ENCODE measurements at regions not wholly inside any gene's neighbourhood (a gene's known extent, or its start where the extent isn't known, plus 50 kb on each side); places are given as distances from the start of the nearest gene placed in this dataset.

DNA sequence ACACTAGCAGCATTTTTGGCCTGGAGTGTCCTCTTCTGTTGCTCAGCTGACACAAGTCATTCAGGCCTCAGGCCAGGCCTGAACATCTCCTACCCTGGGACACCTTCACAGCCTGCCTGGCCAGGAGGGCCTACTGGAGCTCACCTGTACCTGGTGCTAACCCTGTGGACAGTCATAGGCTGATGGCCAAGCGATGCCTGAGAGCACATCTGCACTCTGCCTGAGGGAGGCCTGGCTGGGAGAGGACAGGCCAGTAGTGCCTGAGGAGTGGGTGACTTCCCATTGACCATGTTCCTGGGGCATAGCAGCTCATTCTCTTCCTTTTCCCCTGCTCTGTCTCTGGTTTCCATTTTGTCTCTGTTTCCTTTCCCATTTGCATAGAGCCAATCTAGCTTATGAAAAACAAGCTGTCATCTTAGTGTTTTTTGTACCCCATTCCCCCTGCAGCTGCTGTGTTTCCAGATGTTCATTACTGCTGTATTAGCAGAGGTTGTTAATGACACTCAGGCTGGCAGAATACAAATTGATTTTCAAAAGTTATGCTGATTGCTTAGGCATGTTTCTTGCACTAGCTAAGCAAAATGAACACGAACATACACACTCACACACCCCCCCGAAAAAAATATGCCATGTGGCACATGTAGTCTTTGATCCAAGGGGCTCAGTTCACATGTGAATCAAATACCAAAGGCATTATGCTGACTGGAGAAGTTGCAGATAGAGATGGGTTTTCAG, 149.7 kb upstream of the HS6ST1 start:
- Histone ChIP-seq H3K4me1 (peaks cover 0 to 4% of the 10 kb centered on the region in 2 donors), H3K27me3 (no peaks in the 10 kb centered on the region), H3K4me3 (no peak overlapping the region), H3K27ac (no peak overlapping the region), H3K36me3 (no peaks in the 10 kb centered on the region), H3K9me3 (peaks cover 12 to 14% of the 10 kb centered on the region in 2 donors)
- DNase-seq (ENCODE audit: low spot score in 2 of 2), result peak in 1 of 2 donors; percentile 31
- intact Hi-C loops (cut with DNase I), result loop anchor here (2.0 to 5.0 kb wide), 2 partner anchors 16 to 141 kb away; no protein-coding TSS in a partner anchor
- TF ChIP-seq, protein P1, sequence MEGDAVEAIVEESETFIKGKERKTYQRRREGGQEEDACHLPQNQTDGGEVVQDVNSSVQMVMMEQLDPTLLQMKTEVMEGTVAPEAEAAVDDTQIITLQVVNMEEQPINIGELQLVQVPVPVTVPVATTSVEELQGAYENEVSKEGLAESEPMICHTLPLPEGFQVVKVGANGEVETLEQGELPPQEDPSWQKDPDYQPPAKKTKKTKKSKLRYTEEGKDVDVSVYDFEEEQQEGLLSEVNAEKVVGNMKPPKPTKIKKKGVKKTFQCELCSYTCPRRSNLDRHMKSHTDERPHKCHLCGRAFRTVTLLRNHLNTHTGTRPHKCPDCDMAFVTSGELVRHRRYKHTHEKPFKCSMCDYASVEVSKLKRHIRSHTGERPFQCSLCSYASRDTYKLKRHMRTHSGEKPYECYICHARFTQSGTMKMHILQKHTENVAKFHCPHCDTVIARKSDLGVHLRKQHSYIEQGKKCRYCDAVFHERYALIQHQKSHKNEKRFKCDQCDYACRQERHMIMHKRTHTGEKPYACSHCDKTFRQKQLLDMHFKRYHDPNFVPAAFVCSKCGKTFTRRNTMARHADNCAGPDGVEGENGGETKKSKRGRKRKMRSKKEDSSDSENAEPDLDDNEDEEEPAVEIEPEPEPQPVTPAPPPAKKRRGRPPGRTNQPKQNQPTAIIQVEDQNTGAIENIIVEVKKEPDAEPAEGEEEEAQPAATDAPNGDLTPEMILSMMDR (IDR thresholded peaks at IDR 0.05), result no peak

DNA sequence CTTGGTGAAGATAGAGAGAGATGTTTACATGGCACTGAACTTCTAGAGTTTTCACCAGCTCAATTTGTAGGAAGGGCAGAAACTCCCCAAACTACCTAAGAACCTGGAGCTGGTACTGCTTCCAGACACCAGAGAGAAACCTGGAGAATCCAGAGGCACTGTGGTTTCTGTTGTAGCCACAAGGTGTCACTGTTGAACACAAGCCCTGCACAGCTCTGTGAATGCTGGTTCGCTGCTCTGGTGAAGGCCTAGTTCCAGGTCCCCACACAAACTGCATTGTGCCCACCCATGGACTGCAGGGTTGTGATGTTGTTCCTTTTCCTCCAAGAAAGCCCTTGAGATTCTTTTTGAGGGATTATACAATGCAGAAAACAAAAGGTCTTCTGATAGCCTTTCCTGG, 150.5 kb upstream of the HS6ST1 start:
- TF ChIP-seq, protein P1 (IDR thresholded peaks at IDR 0.05), result no peak
- Histone ChIP-seq H3K27ac (no peak overlapping the region), H3K9me3 (peaks cover 12 to 14% of the 10 kb centered on the region in 2 donors), H3K4me1 (peaks cover 0 to 4% of the 10 kb centered on the region in 2 donors), H3K27me3 (no peaks in the 10 kb centered on the region), H3K36me3 (no peaks in the 10 kb centered on the region), H3K4me3 (no peak overlapping the region)
- intact Hi-C loops (cut with DNase I), result loop anchor here (2.0 to 5.0 kb wide), 2 partner anchors 16 to 142 kb away; no protein-coding TSS in a partner anchor
- no peak for DNase-seq (ENCODE audit: low spot score in 2 of 2)

DNA sequence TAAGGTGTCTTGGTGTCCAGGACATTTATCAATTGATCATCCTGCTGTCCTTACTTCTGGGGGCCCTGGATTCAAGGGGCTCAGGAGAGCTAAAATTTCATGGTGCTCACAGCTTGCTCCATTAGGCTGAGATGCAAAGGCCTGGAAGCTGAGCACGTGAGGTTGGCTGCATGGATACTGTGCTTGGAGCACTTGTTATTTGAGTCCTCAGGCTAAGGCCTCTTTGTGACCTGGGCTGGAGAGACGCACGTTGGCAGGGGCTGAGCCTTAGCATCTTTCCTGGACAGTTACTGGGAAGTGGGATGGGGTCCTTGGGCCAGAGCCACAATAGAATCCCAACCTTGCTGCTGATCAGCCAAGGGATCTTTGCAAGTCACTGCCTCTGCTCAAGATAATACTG, 151.2 kb upstream of the HS6ST1 start:
- Histone ChIP-seq H3K36me3 (no peaks in the 10 kb centered on the region), H3K4me3 (no peak overlapping the region), H3K9me3 (peaks cover 12 to 14% of the 10 kb centered on the region in 2 donors), H3K27me3 (no peaks in the 10 kb centered on the region), H3K27ac (no peak overlapping the region), H3K4me1 (peaks cover 0 to 4% of the 10 kb centered on the region in 2 donors)
- intact Hi-C loops (cut with DNase I), result loop anchor here (2.0 to 5.0 kb wide), 2 partner anchors 15 to 143 kb away; no protein-coding TSS in a partner anchor
- TF ChIP-seq, protein P1 (IDR thresholded peaks at IDR 0.05), result no peak
- DNase-seq (ENCODE audit: low spot score in 2 of 2), result no peak

DNA sequence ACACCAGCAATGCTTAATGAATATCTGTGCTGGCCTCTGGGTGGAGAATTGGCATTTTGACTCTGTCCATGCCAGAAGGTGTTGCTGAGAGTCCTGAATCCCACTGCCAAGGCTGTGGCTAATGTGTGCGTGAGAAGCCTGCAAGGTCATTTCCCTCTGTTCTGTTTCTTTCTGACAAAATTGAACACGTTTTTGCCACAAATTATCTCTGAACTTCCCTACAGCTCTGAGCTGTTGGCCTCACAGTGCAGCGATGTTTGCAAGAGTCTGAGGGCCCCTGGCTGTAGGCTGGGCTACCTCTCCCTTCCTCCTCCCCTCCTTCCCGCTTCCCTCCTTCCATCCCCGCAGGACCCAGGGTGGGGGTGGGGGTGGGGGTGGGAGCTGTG, 154.1 kb upstream of the HS6ST1 start:
- Histone ChIP-seq H3K27ac (no peak overlapping the region), H3K36me3 (no peaks in the 10 kb centered on the region), H3K27me3 (no peaks in the 10 kb centered on the region), H3K4me1 (no peaks in the 10 kb centered on the region), H3K4me3 (peak overlapping the region; percentile 29 to 39), H3K9me3 (peaks cover 12 to 14% of the 10 kb centered on the region in 2 donors)
- TF ChIP-seq, protein P1 (IDR thresholded peaks at IDR 0.05), result no peak
- intact Hi-C loops (cut with DNase I), result no loop called here
- no peak for DNase-seq (ENCODE audit: low spot score in 2 of 2)

DNA sequence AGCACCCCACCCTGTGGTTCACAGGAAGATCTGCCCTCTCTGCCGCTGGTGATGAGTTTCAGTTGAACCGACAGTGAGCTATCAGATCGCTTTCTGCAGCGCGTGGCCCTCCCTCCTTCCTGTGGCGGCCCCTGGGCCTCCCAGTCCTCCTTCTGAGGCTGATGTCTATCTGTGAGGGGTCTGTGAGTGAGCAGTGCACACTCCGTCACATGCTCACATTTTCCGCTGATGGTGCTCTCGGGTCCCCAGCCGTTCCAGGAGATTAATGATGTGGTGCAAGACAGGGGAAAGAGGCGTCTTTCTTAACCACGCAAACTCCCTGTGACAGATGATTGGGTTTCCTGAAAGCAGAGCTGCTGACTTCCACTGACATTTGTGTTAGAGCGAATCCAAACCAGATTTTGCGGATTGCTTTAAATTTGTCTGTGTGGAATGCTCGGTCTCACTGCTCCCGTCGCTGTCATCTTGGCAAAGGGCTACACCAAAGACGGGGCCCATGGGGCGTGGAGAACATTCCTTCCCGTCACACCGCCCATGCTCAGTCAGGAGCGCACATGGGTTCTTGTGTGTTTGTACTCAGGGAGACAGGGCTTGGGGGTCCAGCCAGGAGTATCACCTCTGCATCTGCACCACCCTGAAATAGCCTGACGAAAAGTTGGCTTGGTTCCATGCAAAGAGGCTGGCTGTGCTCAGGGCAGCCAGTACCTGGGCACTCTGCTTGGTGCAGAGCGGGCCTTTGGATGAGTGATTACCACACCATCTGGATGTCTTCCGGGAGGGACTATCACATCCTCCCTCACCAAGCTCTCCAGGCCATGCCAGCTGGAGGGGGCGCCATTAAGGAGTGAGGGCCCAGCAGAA, 154.7 kb upstream of the HS6ST1 start:
- peak in 1 of 2 donors; percentile 66 for DNase-seq (ENCODE audit: low spot score in 2 of 2)
- TF ChIP-seq, protein P1 (IDR thresholded peaks at IDR 0.05), result no peak
- Histone ChIP-seq H3K27ac (no peak overlapping the region), H3K4me1 (no peaks in the 10 kb centered on the region), H3K9me3 (peaks cover 12 to 14% of the 10 kb centered on the region in 2 donors), H3K36me3 (no peaks in the 10 kb centered on the region), H3K4me3 (peak overlapping the region; percentile 29 to 39), H3K27me3 (no peaks in the 10 kb centered on the region)
- intact Hi-C loops (cut with DNase I), result no loop called here
